PC-9 (cell line): ENCODE measurements at regions not wholly inside any gene's neighbourhood (a gene's known extent, or its start where the extent isn't known, plus 50 kb on each side); places are given as distances from the start of the nearest gene placed in this dataset.

ENCODE experiments used
- BruUV-seq: library from RNA; stranded (reverse); fragments of 400-500 nt; replicated peaks from 2 replicates; lab custom pipeline; 2021; lab: Mats Ljungman, UMichigan
- CTCF ChIA-PET: fragments of 300-600 bp; sonication (Branson Sonifier 250); formaldehyde crosslinking; loops from one replicate; lab custom pipeline; 2022; ENCODE audit warnings: antibody characterized with exemption; lab: Charles Lee
- POLR2A ChIA-PET: fragments of 300-600 bp; sonication (Branson Sonifier 250); formaldehyde crosslinking; loops from one replicate; lab custom pipeline; 2022; ENCODE audit warnings: antibody characterized with exemption; ENCODE audit not compliant: unreplicated experiment; lab: Charles Lee
- DNase-seq, 2 experiments: peaks; one replicate each; pipeline versions ENCODE4 v3.0.0 to v3.0.0-alpha.2; 2015 to 2022; ENCODE audit warnings: mixed read lengths in 1 of 2
- H2AFZ ChIP-seq: fragments of 200-600 bp; sonication (generic); 2 replicates; pipeline ENCODE4 v1.8.1; 2017; ENCODE audit warnings: antibody characterized with exemption
- H3F3A ChIP-seq: fragments of 200-600 bp; sonication (generic); 2 replicates; pipeline ENCODE4 v1.8.1; 2017; ENCODE audit warnings: antibody characterized with exemption, mild to moderate bottlenecking, low read depth; ENCODE audit not compliant: insufficient read depth
- H3K27ac ChIP-seq: fragments of 200-600 bp; sonication (generic); 2 replicates; pipeline ENCODE4 v1.6.1; 2016; ENCODE audit warnings: mixed run types
- H3K27me3 ChIP-seq: fragments of 200-600 bp; sonication (generic); 2 replicates; pipeline ENCODE4 v1.6.1; 2016; ENCODE audit warnings: low read depth, mixed run types; ENCODE audit not compliant: insufficient read depth
- H3K36me3 ChIP-seq: fragments of 200-600 bp; sonication (generic); 2 replicates; pipeline ENCODE4 v1.6.1; 2016; ENCODE audit warnings: low read depth, mixed run types
- H3K4me1 ChIP-seq: fragments of 200-600 bp; sonication (generic); replicated peaks from 2 replicates; pipeline ENCODE4 v1.6.1; 2016; ENCODE audit warnings: mixed run types; ENCODE audit not compliant: insufficient read depth
- H3K4me2 ChIP-seq: fragments of 200-600 bp; sonication (generic); 2 replicates; pipeline ENCODE4 v1.6.1; 2017; ENCODE audit warnings: mixed run types
- H3K4me3 ChIP-seq: fragments of 200-600 bp; sonication (generic); 2 replicates; pipeline ENCODE4 v1.6.1; 2016; ENCODE audit warnings: mixed run types
- H3K79me2 ChIP-seq: fragments of 200-600 bp; sonication (generic); 2 replicates; pipeline ENCODE4 v1.6.1; 2017; ENCODE audit warnings: low read depth, mixed run types
- H3K9me2 ChIP-seq: fragments of 200-600 bp; sonication (generic); 2 replicates; pipeline ENCODE4 v1.8.1; 2017; ENCODE audit warnings: mild to moderate bottlenecking; ENCODE audit not compliant: insufficient read depth
- H3K9me3 ChIP-seq: fragments of 200-600 bp; sonication (generic); 2 replicates; pipeline ENCODE4 v1.8.1; 2016; ENCODE audit warnings: low read depth; ENCODE audit not compliant: insufficient read depth
- H4K20me1 ChIP-seq: fragments of 200-600 bp; sonication (generic); 2 replicates; pipeline ENCODE4 v1.8.1; 2017; ENCODE audit not compliant: insufficient read depth
- CTCF ChIP-seq: fragments of 200-600 bp; sonication (generic); conservative IDR thresholded peaks from 2 replicates; pipeline ENCODE4 v1.6.1; 2017; ENCODE audit warnings: mixed run types, antibody characterized with exemption, mild to moderate bottlenecking, moderate library complexity
- EZH2 ChIP-seq: fragments of 200-600 bp; sonication (generic); IDR thresholded peaks from 2 replicates; pipeline ENCODE4 v1.8.0; 2017; ENCODE audit warnings: antibody characterized with exemption, low read depth
- intact Hi-C: fragments of 100-400 bp; cut with micrococcal nuclease; formaldehyde crosslinking; loops from one replicate; pipeline ENCODE4 v1.10.0; 2022; ENCODE audit not compliant: unreplicated experiment

GRCh38 chr7:91427051-91427450, 162.8 kb downstream of the FZD1 start:
- CTCF ChIA-PET, result no interaction called here
- Histone ChIP-seq H3F3A (no peaks in the 10 kb centered on the region), H3K36me3 (no peaks in the 10 kb centered on the region), H3K79me2 (no peaks in the 10 kb centered on the region), H2AFZ (no peak overlapping the region), H4K20me1 (no peaks in the 10 kb centered on the region), H3K9me3 (no peaks in the 10 kb centered on the region), H3K27me3 (no peaks in the 10 kb centered on the region), H3K4me3 (no peak overlapping the region), H3K27ac (no peak overlapping the region), H3K9me2 (no peaks in the 10 kb centered on the region), H3K4me1 (no peaks in the 10 kb centered on the region), H3K4me2 (no peak overlapping the region)
- TF ChIP-seq EZH2, result no peak
- no peak for TF ChIP-seq CTCF
- intact Hi-C loops, result no loop called here
- DNase-seq, result no peak
- no TSS peak for BruUV-seq
- POLR2A ChIA-PET, result no interaction called here

DNA sequence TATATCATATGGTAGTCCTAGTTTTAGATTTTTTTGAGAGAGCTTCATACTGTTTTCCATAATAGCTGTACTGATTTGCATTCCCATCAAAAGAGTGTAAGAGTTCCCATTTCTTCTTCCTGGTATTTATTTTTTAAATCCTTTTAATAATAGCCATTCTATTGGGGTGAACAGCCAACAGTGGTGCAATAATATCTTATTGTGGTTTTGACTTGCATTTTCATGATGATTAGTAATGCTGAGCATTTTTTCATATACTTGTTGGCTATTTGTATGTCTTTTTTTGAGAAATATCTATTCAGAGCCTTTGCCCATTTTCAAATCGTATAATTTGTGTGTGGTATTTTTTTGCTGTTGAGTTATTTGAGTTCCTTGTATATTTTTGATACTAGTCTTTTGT, 167.4 kb downstream of the FZD1 start:
- no peaks in the 10 kb centered on the region for H3K9me3 ChIP-seq
- ChIA-PET POLR2A (no interaction called here), CTCF (interaction anchor here (0.6 kb wide), 1 partner anchor 187 kb away, joined by 3 read pairs; no protein-coding TSS in a partner anchor)
- no peak overlapping the region for H3K4me2 ChIP-seq
- no peaks in the 10 kb centered on the region for H3K36me3 ChIP-seq
- no peaks in the 10 kb centered on the region for H4K20me1 ChIP-seq
- no peak overlapping the region for H3K4me3 ChIP-seq
- no peak overlapping the region for H2AFZ ChIP-seq
- no peak for TF ChIP-seq CTCF
- TF ChIP-seq EZH2, result no peak
- H3K9me2 ChIP-seq, result no peaks in the 10 kb centered on the region
- no peaks in the 10 kb centered on the region for H3K4me1 ChIP-seq
- no peak overlapping the region for H3K27ac ChIP-seq
- no peaks in the 10 kb centered on the region for H3K79me2 ChIP-seq
- intact Hi-C loops, result no loop called here
- H3F3A ChIP-seq, result no peaks in the 10 kb centered on the region
- no TSS peak for BruUV-seq
- no peaks in the 10 kb centered on the region for H3K27me3 ChIP-seq
- no peak for DNase-seq

DNA sequence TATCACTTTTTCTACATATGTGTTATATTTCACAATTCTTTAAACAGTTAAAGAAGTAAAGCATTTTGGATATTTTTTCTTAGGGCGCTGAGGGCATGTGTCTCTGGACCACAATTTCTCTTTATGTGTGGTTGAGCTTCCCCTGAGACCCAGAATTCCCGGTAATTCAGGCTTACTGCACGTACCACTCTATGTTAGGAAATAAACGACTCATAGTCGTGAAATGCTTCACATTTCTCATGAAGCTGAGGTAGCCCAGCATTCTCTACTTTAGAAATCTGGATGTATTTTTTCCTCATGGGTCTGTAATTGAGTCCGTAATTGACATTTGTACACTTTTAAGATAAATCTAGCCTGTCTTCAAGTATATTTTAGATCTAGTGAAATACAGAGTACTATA, 170.6 kb downstream of the FZD1 start:
- no peak for DNase-seq
- no peaks in the 10 kb centered on the region for H3K36me3 ChIP-seq
- ChIA-PET POLR2A (no interaction called here), CTCF (no interaction called here)
- H4K20me1 ChIP-seq, result no peaks in the 10 kb centered on the region
- intact Hi-C loops, result no loop called here
- no peaks in the 10 kb centered on the region for H3K27me3 ChIP-seq
- BruUV-seq, result no TSS peak
- H3K4me1 ChIP-seq, result no peaks in the 10 kb centered on the region
- H3K79me2 ChIP-seq, result no peaks in the 10 kb centered on the region
- H3K9me2 ChIP-seq, result no peaks in the 10 kb centered on the region
- no peak overlapping the region for H3K4me3 ChIP-seq
- no peaks in the 10 kb centered on the region for H3F3A ChIP-seq
- H3K4me2 ChIP-seq, result no peak overlapping the region
- H3K9me3 ChIP-seq, result no peaks in the 10 kb centered on the region
- no peak overlapping the region for H2AFZ ChIP-seq
- TF ChIP-seq EZH2, result no peak
- no peak for TF ChIP-seq CTCF
- H3K27ac ChIP-seq, result no peak overlapping the region
